ENCODE measurements at regions not wholly inside any gene's neighbourhood (a gene's known extent, or its start where the extent isn't known, plus 50 kb on each side); places are given as distances from the start of the nearest gene placed in this dataset.

DNA sequence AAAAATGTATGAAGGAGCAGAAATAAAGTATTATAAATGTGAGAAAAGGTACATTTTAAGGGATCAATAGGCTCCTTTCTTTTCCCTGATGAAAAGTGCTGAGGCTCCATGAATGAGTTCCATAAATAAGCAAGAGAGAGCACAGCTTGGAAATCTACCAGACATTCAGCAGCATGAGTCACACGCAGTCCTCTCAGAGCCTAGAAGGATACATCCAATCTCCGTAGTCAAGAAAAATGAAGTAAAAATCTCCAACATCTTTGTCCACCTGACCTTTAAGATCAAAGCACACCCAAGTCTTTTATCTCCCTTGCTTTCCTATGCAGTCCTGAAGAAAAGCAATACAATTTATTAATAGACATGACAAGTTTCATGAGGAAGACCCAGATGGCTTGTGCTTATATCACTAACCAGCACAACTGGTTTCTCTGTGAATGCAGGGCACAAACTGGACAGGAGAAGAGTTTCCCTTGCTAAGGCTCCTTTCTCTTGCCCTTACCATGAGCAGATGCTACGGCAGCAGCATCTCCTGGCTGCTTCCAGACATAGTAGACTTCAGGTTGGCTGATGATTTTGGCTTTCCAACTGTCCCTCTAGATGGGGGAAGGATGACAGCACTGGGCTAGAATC, 730.8 kb downstream of the EFNB2 start:
- TF ChIP-seq, protein P1, sequence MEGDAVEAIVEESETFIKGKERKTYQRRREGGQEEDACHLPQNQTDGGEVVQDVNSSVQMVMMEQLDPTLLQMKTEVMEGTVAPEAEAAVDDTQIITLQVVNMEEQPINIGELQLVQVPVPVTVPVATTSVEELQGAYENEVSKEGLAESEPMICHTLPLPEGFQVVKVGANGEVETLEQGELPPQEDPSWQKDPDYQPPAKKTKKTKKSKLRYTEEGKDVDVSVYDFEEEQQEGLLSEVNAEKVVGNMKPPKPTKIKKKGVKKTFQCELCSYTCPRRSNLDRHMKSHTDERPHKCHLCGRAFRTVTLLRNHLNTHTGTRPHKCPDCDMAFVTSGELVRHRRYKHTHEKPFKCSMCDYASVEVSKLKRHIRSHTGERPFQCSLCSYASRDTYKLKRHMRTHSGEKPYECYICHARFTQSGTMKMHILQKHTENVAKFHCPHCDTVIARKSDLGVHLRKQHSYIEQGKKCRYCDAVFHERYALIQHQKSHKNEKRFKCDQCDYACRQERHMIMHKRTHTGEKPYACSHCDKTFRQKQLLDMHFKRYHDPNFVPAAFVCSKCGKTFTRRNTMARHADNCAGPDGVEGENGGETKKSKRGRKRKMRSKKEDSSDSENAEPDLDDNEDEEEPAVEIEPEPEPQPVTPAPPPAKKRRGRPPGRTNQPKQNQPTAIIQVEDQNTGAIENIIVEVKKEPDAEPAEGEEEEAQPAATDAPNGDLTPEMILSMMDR (IDR thresholded peaks at IDR 0.05) = no peak
- TF ChIP-seq EP300 (IDR thresholded peaks at IDR 0.05) = no peak

All from esophagus muscularis mucosa (tissue), 3 donors.